ENCODE measurements at regions not wholly inside any gene's neighbourhood (a gene's known extent, or its start where the extent isn't known, plus 50 kb on each side); places are given as distances from the start of the nearest gene placed in this dataset.

DNA sequence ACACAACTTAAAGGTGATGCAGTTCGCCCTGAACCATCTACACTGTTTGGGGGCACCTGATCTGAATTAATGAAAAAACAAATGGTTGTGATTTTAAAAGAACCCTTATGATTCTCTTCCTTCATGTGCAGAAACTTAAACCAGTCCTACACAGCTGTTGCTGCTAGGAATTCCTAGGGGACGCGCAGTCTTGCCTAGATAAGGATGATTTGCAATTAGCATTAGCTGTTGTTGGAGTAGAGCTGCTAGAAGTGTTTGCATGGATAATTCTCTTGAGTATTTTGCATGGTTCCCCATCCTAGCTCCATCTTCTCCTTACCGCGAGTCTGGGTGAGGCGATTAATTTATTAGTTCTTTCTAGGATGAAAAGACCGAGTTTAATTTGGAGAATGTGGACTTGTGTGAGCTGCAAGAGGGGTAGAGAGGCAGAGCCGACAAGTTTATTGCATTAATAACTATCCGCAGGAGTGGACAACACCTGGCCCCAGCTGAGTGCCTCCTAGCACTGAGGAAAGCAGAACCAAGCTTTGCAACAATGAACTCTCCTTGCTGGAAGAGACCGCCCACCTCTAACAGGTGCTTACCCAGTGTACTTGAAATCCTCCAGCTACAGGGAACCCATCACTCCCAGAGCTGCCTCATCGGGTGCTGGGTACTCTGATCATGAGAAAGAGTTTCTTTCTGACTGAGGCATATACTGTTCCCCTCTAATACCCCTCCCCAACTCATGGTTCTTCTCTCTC lies 75.0 kb upstream of the WNT7A start:
- no peak for DNase-seq (ENCODE audit: low spot score)

DNA sequence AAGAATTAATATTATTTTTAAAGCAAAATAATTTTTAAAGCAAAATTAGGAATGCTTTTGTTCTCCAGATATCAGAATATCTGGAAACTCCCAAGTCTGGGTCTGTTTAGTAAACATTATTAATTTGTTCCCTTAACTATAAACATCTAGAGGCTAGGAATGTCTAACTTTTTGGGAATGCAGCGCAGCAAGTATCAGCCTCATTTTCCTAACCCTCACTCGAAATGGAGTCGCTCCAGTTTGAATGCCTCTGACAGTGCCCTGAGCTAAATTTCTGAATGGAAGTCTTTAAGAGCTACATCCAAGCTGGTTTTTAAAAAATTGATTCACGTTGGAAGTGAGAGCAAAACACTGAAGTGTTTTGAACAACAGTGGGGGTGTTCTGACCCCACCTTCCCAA lies 74.4 kb upstream of the WNT7A start:
- no peak for DNase-seq (ENCODE audit: low spot score)

DNA sequence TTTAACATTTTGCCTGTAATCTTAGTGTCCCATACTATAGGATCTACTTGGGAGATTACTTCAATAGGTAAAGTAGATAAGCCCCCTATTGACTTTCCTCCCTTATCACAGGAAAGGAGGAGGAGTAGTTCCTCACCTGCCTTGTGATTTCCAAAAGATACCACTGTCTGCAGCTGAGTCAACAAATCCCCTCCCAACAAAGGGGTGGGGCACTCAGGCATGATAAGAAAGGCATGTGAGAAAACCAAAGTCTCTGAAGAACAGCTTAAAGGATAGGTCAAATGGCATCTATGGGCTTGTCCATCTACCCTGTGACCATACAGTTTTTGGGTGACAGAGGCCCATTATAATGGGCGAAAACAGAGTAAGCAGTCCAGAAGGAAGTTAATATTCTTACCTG lies 71.3 kb upstream of the WNT7A start:
- DNase-seq (ENCODE audit: low spot score), result no peak

DNA sequence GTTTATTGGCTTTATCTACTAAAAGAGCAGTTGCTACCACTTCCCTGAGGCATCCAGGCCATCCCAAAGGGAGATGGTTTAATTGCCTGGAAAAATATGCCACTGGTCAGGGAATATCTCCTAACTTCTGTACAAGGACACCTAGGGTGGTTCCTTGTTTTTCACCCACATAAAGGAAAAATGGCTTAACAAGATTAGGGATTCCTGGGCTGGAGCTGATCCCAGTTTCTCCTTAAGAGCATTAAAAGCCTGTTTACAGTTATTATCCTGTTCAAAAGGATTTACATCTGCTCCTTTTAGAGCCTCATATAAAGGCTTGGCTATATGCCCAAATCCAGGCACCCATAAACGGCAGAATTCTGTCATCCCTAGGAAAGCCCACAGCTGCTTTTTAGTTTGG lies 70.2 kb upstream of the WNT7A start:
- DNase-seq (ENCODE audit: low spot score), result no peak

DNA sequence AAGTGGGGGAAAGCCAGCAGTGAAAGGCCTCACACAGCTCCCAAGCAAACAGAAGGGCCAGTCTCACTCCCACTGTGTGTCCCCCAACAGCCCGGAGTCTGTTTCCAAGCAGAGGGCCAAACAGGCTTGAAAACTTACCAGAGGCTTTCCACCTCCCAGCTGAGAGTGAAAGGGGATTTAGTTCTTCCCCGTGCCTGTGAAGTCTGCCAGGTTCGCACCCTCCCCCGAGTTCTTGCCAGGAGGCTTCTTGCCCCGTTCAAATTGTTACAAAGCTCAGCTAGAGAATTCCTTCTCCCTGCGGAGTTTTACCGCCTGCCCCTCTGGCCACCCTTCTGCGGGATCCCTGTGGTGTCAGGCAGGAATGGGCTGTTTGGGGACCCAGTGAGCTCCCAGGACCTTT lies 68.0 kb upstream of the WNT7A start:
- no peak for DNase-seq (ENCODE audit: low spot score)

DNA sequence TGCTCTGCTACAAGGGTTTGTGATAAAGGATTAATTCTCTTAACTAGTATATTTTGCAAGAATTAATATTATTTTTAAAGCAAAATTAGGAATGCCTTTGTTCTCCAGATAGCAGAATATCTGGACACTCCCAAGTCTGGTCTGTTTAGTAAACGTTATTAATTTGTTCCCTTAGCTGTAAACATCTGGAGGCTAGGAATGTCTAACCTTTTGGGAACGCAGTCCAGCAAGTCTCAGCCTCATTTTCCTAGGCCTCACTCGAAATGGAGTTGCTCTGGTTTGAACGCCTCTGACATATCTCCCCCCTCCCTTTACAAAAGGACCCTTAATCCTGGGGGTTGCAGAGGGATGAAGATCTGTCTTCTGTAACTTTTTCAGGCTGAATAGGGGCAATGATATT lies 59.3 kb upstream of the WNT7A start:
- no peak for DNase-seq (ENCODE audit: low spot score)

DNA sequence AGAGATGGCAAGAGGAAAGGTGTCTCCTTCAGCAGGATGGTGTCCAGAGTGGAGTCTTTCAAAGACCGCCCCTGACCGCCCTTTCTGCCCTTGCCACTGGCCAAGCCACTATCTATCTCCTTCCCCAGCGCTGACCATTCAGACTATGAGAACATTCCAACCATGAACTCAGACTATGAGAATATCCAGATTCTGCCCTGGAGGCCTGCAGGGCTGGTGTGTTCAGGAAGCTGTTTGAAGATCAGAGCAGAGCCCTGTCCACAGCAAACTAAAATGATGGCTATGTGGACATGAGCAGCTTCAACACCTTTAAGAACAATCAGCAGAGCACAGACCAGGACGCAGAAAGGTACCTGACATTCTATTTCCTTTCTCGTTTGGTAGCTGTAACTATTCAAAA lies 57.3 kb upstream of the WNT7A start:
- DNase-seq (ENCODE audit: low spot score), result no peak

DNA sequence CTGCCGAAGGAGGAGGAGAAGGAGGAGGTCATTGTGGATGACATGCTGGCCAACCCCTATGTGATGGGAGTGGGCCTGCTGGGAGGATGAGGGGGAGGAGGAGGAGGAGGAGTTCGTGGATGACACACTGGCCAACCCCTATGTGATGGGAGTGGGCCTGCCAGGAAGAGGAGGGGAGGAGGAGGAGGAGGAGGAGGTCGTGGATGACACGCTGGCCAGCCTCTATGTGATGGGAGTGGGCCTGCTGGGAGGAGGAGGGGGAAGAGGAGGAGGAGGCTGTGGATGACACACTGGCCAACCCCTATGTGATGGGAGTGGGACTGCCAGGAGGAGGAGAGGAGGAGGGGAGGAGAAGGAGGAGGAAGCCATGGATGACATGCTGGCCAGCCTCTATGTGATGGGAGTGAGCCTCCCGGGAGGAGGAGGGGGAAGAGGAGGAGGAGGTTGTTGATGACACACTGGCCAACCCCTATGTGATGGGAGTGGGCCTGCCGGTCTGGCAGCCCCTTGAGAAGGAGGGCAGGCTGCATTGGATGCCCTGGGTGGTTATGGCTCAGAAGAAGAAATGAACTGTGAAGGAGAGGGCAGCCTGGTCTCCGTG lies 55.7 kb upstream of the WNT7A start:
- DNase-seq (ENCODE audit: low spot score), result no peak

DNA sequence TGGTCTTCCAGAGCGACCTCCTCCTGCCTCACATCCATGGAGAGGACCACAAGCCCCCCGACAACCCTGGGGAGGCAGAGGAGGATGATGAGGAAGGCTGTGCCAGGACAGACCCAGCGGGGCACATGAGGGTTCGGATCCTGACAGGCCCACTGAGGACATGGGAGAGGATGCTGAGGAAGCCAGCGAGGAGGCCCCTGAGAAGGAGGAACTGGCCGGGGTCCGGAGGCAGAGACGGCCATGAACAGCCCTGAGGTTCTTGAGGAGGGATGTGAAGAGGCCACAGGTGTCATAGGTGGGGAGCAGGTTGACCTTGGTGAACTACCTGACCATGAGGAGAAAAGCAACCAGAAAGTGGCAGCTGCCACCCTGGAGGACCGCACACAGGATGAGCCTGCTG lies 54.9 kb upstream of the WNT7A start:
- no peak for DNase-seq (ENCODE audit: low spot score)

DNA sequence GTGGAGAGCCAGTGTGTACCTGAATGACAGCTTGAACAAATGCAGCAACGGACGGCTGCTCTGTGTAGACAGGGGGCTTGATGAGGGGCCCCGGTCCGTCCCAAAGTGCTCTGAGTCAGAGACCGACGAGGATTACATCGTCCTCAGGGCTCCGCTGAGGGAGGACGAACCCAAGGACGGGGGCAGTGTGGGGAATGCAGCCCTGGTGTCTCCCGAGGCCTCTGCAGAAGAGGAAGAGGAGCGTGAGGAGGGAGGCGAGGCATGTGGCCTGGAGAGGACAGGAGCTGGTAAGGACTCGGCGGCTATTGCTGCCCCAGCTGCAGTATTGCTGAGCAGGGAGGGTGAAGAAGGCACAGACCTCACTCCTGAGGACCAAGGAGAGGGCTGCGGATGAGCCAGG lies 54.4 kb upstream of the WNT7A start:
- DNase-seq (ENCODE audit: low spot score), result no peak

DNA sequence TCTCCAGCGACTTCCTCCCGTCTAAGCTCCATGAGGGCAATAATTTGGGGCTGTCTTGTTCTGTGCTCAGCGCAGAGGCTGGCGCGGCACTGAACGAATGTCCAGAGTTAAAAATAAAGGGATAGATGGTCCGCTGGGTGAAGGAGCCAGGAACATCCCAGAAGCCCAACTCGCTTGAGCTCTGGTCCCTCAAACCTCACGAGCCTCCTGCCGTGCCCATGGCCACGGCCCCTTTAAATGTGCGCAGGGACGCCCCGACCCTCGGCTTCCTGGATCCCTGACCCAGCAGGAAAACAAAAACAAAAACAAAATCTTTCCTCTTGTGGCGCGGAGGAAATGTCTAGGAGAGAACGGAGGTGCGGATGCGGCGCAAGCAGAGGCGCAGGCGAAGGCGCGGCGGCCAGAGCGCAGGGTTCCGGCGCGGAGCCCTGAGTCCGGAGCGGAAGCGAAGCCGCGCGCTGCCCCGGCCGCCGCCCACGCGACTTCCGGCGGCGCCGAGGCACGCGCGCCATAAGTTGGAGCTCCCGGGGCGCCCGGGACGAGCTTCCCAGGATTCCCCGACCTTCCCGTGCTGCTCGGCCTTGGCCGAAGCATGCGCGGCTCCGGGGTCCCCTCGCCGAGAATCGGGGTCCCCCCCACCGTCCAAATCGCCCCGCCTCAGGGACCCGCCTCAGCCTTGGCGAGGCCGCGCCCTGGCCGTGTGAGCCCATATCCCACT lies 52.9 kb upstream of the WNT7A start:
- DNase-seq (ENCODE audit: low spot score), result no peak

DNA sequence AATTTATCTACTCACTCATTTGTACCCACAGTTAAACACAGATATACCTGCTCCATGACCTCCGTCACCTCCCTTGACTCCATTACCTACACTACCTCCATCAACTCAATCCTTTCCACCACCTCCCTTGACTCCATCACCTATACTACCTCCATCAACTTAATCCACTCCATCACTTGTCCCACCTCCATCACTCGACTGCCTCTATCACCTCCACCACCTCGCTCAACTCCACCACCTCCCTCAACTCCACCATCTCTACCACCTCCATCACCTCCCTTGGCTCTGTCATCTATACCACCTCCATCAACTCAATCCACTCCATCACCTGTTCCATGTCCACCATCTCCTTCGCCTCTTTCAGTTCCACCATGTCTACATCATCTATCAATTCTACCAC lies 51.3 kb upstream of the WNT7A start:
- DNase-seq (ENCODE audit: low spot score), result no peak

Measured in A172 (cell line).